Activated CD4-positive, alpha-beta T cell treated with anti-CD3 and anti-CD28 coated beads, Interleukin-2, Interleukin-4, amounts not matched to agents 100 ng/mL and 50 ng/mL, durations not matched to agents 16 hours and 8 hours (primary cell): ENCODE measurements at regions not wholly inside any gene's neighbourhood (a gene's known extent, or its start where the extent isn't known, plus 50 kb on each side); places are given as distances from the start of the nearest gene placed in this dataset.
"Not testable (repeated sequence)": the region's sequence is repeated elsewhere in the genome, so short reads cannot be mapped to it uniquely, and the experiment has no call there.

ENCODE experiments used
- DNase-seq: peaks from one replicate; pipeline ENCODE4 v3.0.0-alpha.2; 2020; ENCODE audit warnings: low spot score

DNA sequence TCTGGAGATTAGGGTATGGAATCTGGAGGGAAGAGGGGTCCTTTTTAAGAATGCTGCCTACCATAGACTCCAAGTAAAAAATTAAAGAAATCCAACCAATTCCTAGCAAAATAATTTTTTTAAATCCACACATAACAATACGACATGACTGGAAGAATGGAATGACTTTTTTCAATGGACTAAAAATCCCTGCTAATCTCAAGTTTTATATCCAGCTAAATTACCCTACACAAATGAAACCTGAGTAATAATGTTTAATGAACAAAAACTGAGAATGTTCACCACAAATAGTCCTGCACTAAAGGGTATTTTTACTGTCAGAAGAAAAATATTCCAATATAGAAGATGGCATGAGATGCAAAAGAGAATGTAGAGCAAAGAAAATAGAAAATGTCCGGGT, 220.3 kb upstream of the AGTR1 start:
- no peak for DNase-seq

GRCh38 chr3:148493631-148494030, 204.1 kb upstream of the AGTR1 start:
- no peak for DNase-seq

DNA sequence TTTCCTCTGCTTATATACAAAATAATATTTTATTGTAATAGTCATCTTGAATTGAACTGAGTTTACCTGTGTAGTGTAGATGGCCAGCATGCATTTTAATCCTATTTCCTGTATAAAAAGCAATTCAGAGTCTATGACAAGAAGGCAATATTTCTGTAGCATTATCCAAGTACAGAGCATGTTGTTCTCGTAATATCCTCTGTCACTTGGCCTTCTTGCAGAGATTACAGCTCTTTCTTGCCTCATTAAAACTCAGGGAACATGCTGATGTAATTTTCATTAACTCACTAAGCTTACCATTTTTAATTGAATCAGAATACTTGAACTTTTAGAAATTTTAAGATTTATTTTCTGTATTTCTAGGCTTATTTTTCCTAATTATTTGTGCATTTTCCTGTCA, 203.3 kb upstream of the AGTR1 start:
- no peak for DNase-seq

DNA sequence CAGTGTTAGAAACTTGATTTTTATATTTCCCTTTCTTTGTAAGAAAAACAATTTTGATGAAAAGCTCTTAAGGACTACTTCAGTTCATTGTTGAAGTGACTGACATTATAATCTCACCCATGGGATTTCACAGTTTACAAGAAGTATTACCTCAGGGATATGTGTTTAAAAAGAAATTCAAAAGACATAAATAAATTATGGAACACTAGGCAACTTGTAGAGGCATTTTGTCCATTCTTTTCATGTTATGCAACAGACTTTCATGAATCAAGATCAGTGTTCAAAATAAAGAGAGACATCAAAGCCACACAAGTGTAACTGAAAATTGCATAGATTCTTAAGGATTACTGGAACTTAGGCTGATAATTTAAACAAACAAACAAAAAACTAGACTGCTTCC, 196.8 kb upstream of the AGTR1 start:
- no peak for DNase-seq

DNA sequence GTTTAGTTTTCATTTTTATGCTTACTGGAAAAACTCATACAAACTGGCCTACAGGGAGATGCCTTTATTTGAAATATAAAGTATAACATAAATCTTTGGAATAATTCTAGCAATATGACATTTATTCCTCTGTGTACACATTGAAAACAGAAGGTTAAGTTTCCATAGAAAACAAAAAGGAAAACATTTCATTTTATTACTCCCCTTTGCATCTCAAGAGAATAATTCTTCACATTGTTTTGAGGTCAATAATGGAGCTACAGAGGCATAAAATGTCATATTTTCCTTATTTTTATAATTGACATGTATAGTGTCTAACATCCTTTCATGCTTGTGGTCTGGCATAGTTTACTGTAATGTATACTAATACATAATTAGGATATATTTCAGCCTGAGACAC, 187.6 kb upstream of the AGTR1 start:
- DNase-seq = no peak

GRCh38 chr3:148510561-148510960, 187.1 kb upstream of the AGTR1 start:
- no peak for DNase-seq

- DNase-seq = no peak
These were observed 185.1 kb upstream of the AGTR1 start for GRCh38 chr3:148512648-148513047.

- no peak for DNase-seq
These were observed 184.6 kb upstream of the AGTR1 start for GRCh38 chr3:148513096-148513543.

DNA sequence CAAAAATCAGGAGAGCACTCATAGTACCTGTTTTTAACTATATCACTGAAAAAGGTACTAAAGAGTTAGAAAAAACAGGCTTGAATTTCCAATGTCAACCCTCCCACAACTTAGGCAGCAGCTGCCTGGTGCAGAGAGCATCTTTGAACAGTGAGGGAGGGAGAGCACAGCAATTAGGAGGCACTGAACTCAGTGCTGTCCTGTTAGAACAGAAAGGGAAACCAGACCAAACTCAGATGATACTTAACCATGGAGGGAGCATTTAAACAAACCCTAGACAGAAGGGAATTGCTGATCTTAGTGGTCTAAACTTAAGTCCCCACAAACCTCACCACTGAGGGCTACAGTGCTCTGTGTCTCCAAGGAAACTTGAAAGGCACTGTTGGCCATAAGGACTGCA, 179.2 kb upstream of the AGTR1 start:
- DNase-seq = no peak

- not testable (repeated sequence) for DNase-seq
These were observed 172.1 kb upstream of the AGTR1 start for GRCh38 chr3:148525621-148526020.

DNA sequence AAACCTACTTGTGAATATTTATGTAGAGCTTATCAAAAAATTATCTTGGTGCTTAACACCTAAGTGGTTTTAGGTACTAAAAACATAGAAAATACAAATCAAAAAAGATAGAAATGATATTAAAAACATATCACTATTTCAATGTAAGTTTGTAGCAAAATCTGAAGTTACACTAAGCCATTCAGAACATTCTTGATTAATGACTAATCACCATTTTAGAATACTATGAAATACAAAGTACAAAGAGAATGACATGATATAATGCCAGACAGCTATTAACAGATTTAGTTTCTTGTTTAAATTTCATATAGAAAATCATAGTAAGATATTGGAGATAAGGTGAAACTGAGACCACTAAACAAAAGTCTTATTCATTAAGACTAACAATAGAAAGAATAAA, 169.7 kb upstream of the AGTR1 start:
- no peak for DNase-seq

DNA sequence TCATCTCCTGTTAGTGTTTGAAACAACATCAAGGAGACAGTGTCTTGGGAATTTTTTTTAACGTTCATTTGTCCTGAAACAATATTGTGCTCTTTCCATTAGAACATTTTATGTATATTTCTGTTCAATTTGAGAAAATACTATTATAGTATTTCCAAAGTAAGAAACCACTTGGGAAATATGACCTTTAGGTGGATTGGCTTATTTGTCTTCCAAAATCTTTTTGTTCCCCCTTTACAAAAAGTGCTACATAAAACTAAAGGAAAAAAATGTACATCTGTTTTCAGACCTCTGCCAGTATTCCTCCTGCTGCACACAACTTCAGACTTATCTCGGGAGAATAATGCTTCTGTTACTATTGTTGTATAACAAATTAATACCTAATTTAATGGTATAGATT, 165.9 kb upstream of the AGTR1 start:
- no peak for DNase-seq

DNA sequence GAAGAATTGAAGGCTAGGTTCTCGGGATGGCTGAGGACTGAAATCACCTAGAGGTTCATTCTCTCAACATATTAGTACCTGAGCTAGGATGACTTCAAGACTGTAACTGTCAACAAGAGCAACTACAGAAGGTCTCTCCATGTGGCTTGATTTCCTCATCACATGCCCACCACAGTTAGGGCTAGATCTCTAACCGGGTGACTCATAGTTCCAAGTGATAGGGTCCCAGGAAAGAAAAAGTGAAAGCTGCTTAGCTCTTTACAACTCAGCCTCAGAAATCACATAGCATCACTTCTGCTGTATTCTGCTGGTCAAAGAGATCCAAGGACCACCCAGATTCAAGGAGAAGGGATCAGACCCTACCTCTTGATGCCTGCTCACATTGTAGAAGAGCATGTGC, 165.4 kb upstream of the AGTR1 start:
- DNase-seq = no peak

DNA sequence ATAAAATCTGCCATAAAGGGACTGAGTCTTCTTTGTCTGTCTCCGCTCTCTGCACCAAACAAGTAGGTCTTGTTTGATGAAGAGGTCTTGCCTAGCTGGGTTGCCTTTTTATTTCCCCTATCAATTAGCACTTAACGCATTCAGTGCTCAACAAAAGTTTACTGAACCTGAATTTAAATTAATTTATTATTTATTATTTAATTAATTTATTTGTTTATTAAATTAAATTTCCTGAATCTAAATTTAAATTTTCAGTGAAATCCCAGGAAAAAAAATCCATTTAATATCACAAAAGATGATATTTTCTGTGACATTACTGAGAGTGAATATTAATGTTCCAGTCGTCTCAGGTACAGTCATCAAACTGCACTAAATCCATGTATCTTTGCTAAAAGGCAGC, 164.9 kb upstream of the AGTR1 start:
- DNase-seq = no peak

GRCh38 chr3:148534089-148534988, 163.4 kb upstream of the AGTR1 start:
- no peak for DNase-seq

GRCh38 chr3:148535001-148535400, 162.7 kb upstream of the AGTR1 start:
- no peak for DNase-seq

- no peak for DNase-seq
These were observed 157.4 kb upstream of the AGTR1 start for GRCh38 chr3:148540266-148540665.

DNA sequence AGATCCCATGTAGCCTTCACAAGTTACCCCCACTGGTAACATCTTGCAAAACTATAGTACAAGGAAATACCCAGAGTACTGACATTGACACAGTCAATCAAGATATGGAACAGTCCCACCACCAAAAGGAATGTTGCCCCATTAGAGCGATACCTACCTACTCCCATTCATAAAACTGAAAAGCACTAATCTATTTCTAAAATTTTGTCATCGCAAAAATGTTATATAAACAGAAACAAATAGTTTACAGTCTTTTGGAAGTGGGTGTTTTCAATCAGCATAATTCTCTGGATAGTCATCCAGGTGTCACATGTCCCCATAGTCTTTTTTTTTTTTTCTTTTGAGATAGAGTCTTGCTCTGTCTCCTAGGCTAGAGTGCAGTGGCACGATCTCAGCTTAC, 156.9 kb upstream of the AGTR1 start:
- no peak for DNase-seq

DNA sequence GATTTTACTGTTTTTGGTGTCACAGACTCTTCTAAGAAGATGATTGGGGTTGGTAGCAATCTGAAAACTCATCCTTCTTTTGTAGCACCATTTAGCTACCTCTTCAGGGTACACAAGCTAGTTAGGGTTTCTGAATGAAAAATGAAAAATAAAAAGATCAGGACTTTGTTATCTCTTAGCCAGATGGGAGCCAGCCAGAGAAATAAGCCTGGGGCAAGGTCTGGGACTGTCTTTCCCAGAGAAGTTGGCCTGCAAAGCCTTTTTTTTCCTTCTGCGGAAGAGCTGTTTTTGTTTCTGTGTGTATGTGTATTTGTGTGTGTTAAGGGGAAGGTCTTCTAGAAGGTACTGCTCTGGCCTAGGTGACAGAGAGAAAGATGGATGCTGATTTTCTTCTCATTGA, 150.7 kb upstream of the AGTR1 start:
- no peak for DNase-seq

DNA sequence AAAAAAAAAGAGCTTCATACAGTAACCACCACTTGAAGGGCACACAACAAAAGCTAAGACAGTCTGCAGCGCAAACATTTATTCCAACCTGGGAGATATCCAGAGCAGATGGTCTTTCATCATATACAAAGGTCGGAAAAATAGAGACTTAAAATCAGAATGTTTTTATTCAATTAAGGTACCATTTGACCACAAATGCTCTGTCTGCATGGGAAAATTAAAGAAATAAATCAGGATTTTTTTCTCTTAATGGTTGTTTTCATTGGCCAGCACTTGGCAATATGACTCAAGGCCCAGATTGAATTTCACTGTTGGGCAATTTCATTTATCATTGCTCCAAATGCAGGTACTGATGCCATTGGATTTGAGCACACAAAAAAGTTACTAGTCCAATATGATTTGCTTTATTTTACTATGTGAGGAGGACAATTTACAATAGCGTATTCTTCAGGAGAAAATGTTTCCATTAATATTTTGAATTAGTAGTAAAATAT, 145.9 kb upstream of the AGTR1 start:
- DNase-seq = no peak

DNA sequence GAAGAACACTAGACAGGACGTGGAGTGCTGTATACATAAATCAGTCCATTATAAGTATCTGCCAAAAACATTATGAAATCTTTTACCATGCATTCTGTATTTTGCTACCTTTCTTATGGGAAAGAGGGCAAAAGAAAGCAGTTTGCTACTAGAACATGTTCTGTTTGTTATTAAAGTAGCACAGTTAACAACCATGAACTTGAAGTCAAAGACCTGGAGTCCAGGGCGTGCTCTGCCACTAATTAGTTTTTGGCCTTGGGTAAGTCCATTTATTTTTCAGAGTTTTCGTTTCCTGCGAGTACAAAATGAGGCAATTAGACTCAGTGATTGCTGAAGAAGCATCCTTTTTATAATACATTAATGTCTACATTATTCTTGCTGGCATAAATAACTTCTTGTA, 143.3 kb upstream of the AGTR1 start:
- no peak for DNase-seq

GRCh38 chr3:148556664-148557063, 141.0 kb upstream of the AGTR1 start:
- DNase-seq = no peak

GRCh38 chr3:148577579-148577978, 120.1 kb upstream of the AGTR1 start:
- DNase-seq = not testable (repeated sequence)

- DNase-seq = no peak
These were observed 115.6 kb upstream of the AGTR1 start for GRCh38 chr3:148582126-148582525.
